ENCODE measurements at regions not wholly inside any gene's neighbourhood (a gene's known extent, or its start where the extent isn't known, plus 50 kb on each side); places are given as distances from the start of the nearest gene placed in this dataset.
"Not testable (repeated sequence)": the region's sequence is repeated elsewhere in the genome, so short reads cannot be mapped to it uniquely, and the experiment has no call there.

DNA sequence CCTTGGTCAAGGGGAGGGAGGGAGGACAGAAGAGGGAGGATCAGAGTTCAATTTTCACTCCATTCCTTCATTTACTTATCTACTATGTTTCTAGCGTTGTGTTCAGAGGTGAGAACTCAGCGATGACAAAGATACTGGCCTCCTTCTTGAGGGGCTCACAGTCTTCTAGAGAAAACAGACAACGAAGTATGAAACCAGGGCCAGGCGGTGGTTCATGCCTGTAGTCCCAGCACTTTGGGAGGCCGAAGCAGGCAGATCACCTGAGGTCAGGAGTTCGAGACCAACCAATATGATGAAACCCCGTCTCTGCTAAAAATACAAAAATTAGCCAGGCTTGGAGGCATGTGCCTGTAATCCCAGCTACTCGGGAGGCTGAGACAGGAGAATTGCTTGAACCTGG, 277.4 kb downstream of the MYCN start:
- DNase-seq (ENCODE audit: low read depth) = not testable (repeated sequence)

GRCh38 chr2:16217291-16217690, 276.9 kb downstream of the MYCN start:
- DNase-seq (ENCODE audit: low read depth) = no peak

DNA sequence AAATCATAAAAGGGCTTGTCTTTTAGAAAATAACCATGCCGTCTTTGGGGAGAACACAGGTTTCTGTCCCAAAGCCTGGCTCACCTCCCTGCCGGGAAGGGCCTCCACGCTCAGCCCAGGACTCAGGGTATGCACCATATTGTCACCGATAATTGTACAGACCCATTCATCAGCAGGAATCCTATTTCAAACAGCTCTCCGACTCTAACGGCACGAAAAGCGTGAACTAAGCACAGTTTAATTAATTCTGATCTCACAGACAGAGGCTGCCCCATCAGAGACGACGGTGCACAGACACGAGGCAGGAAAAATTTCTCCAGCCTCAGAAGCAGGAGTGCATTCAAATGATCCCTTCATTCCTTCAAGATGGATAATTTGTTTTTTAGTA, 276.2 kb downstream of the MYCN start:
- DNase-seq (ENCODE audit: low read depth) = no peak

DNA sequence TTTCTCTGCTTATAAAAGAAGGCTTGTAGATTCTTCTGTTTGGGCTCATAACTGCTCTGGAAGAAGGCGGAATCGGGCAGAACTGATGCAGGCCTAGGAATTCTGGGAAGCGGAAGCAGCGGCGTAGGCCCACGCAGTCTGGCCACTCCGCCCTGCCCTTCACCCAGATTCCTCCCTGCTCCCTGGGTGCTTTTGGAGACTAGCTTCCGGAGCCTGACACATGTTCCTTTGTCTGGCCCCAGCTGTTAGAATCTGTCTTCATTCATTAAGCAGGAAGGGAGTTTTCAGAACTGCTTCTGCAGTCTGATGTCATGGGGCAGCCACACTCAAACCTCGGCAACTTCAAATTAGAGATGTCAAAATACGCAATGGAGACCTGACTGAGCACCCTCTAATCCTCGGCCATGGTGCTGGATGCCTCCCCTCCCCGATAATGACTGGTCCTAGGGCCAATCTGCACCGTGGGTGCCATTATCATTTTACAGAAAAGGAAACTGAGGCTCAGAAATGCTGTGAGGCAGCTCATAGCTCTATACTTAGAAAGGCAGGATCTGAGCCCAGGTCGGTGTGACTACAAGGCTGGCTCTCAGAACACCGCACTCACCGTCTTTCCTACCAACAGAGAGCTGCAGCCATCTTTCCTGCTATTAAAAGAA, 275.7 kb downstream of the MYCN start:
- no peak for DNase-seq (ENCODE audit: low read depth)

DNA sequence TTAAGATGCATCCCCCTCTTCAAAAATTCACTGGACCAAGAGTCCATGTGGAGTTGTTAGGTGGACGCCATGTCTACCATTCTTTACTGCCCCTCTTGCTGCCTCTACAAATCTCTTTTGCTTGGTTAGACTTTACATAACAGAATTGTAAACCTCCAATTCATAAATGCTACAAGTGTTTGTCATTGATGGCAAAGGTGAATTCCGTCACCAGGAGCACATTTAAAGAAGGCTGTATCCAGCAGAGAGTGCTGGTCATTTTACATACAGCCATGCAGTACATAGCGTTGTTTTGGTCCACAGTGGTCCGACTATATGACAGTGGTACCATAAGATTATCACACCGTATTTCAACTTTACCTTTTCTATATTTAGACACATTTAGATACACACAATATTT, 274.5 kb downstream of the MYCN start:
- no peak for DNase-seq (ENCODE audit: low read depth)

- no peak for DNase-seq (ENCODE audit: low read depth)
Observed at GRCh38 chr2:16214391-16214790, 274.0 kb downstream of the MYCN start.

- DNase-seq (ENCODE audit: low read depth) = no peak
Observed at GRCh38 chr2:16212321-16212720, 272.0 kb downstream of the MYCN start.

DNA sequence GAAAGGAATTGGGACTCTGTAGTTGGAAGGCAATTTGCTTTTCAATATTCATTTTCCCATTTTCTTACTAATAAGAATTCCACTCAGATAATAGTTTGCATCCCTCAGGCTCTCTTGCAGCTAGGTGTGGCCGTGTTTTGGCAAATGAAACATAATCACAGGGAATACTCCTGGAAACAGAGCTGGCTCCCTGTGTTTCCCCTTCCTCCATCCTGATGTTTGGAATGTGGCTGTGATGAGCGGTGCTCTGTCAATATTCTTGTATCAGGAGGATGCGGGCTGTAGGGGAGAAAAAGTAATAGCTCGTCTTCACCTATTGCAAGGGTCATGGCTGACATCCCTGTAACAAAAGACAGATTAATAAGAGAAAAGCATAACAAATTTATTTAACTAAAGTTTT, 271.0 kb downstream of the MYCN start:
- DNase-seq (ENCODE audit: low read depth) = no peak

DNA sequence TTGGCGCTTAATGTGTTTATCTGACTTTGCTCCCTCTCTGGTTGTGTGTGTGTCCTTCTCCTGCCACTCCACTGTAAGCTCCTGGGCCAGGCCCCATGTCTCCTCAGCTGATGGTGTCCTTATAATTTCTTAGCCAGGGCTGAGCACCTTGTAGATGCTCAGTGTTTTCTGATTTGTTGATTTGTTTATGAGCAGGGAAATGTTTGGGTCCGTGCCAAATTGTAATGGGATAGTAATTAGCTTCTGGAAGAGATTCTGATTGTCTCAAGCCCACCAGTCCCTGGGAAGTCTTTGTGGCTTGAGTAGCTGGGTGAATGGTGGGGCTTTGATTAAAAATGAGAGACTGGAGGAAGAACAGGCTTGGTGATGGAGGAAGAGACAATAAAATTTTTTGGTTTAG, 270.5 kb downstream of the MYCN start:
- no peak for DNase-seq (ENCODE audit: low read depth)

DNA sequence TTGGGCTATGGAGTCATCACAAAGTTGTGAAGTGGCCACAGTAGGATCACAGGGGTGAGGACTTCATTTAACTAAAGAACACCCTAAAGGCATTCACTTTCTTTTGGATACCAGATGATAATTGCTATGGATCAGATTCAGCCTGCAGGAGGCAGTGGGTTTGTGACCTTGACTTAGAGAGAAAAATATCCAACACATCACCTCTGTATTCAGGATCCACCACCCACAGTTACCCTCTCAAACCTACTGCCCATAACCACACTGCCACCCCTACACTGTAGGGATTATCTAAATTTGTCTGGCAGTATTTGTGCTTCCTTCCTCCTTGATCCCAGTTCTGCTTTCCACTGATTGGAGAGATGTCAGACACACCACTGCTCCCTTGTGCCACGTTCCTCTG, 269.4 kb downstream of the MYCN start:
- DNase-seq (ENCODE audit: low read depth) = no peak

DNA sequence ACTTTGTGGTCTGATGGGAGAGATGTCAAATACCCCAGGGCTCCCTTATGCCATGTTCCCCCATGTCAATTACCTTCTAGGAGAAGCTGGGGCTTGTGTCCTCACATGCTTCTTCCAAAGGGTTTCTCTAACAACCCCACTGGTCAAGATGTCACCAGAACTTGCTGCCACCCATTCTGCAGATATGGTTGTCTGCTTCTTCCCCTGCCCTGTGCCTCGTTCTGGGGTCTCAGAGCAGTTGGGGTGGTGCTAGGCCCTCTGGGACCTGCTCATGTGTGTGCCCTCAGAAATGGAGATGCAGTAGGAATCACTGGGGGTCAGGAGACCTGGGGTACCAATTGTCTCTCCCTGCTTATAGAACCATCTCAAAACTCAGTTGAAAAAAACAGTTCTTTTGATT, 268.6 kb downstream of the MYCN start:
- DNase-seq (ENCODE audit: low read depth) = no peak

- no peak for DNase-seq (ENCODE audit: low read depth)
Observed at GRCh38 chr2:16208241-16208797, 268.0 kb downstream of the MYCN start.

- DNase-seq (ENCODE audit: low read depth) = no peak
Observed at GRCh38 chr2:16207611-16208010, 267.3 kb downstream of the MYCN start.

DNA sequence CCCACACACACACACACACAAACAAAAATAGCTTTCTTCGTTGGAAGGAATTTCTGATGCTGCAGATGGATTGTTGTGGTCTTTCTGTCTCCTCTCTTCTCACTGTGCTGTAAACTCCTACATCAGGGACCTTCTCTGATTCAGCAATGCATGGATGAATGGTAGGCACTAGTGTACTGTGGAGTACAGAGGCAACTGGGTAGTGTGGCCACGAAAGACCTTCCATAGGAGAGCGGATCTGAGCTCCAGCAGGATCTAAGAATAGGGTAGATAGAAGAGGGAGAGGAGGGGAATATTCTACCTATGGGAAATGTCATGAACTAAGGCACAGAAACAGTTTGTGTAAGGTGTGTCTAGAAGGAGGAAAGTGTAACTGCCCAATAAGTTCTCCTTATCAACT, 266.8 kb downstream of the MYCN start:
- DNase-seq (ENCODE audit: low read depth) = no peak

DNA sequence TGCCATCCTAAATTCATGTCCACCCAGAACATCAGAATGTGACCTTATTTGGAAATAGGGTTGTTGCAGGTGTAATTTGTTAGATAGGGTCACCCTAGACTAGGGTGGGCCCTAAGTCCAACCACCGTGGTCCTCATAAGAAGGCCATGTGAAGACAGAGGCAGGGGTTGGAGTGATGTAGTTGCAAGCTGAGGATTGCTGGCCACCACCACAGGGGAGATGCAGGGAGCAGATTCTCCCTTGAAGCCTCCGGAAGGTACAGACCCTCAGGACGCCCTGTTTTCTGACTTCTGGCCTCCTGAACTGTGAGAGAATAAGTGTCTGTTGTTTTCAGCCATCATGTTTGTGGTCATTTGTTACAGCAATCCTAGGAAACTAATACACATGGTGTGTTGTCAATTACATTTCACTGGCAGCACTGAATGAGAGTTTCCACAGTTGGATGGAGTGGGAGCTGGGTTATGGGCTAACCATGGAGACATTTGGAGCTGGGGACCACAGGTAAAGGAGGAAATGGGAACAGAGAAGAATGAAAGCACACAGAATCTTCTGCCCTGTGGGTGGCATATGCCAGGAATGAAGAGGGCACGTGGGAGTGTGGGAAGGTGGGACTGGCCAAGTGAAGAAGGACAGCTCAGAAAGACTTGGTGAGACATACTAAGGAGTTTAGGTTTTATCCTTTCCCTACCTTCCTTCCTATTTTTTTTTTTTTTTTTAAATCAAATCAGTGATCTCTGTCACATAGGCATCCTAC, 266.0 kb downstream of the MYCN start:
- no peak for DNase-seq (ENCODE audit: low read depth)

GRCh38 chr2:16205631-16206030, 265.3 kb downstream of the MYCN start:
- no peak for DNase-seq (ENCODE audit: low read depth)

DNA sequence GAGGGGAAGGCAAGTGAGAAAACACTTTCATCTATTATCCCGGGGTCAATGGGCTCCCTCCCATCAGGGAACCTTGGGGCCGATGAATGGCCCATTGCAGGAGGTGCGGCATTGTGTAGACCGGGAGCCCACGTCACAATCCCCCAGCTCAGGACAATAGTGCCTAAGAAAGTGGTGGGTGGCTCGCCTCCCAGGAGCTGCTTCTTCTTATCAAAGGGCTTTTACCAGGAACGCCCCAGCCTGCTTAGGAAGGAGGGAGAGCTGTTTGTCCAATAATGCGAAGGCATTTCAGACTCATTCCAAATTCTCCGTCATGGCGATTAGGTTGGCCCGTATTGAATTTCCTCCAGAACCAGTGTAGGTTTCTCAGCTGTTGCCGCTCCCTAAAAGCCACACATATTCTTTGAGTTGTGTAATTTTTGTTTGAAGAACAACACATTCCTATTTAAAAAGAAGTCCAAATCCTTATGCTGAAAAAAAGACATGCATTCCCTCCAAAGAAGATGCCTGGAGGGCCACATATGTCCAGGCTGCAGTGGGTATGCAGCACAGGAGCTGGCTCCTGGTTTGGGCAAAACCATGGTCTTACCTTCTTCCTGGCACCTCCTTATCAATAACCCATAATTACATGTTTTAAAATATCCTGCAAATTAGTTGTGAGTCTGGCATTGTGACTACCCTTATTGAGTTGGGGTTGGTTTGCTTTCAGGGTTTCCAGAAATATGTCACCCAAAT, 264.7 kb downstream of the MYCN start:
- DNase-seq (ENCODE audit: low read depth) = no peak

- DNase-seq (ENCODE audit: low read depth) = no peak
Observed at GRCh38 chr2:16204251-16204650, 263.9 kb downstream of the MYCN start.

GRCh38 chr2:16203691-16204090, 263.3 kb downstream of the MYCN start:
- no peak for DNase-seq (ENCODE audit: low read depth)

DNA sequence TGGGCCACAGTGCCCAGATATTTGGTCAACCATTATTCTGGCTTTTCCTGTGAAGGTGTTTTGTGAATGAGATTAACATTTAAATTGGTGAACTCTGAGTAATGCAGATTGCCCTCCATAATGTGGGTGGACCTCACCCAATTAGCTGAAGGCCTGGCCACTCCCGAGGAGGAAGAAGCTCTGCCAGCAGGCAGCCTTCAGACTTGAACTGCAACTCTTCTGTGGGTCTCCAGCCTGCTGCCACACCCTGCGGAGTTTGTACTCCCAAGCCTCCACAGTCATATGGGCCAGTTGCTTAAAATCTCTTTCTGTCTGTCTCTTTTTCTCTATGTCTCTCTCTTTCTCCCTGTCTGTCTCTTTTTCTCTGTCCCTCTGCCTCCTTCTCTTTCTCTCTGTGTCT, 262.7 kb downstream of the MYCN start:
- no peak for DNase-seq (ENCODE audit: low read depth)

DNA sequence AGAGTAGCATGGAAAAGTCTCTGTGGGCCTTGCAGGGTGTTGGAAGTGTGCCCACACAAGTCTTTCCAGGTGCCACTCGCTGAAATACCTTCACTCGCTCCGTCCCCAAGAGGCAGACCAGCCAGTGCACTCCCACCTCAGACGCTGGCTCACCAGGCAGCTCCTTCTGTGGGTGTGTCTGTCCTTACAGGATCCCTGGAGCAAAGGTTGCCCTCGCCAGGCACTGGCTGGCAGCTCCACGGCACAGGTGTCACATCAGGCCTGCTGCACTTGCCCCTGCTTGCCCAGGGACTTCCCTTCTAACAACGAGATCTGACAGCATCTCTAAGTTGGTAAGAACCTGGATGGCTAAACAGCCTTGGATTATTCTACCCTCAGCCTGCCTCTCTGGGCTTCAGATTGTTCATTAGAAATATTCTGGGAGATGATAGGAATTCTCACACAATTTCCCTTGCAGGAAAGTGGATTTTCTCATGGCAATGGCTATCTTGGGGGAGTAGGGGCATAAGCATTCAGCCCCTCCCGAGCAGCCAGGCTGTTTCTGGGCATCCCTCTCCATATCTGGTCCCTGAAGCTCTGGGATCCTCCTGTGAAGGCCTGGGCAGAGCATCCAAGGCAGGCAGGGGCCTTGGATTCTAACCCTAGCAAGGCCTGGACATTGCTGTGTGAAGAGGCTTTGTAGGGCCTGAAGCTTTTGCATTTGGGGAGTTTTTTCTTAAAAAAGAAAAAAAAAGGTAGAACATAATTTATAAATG, 262.1 kb downstream of the MYCN start:
- no peak for DNase-seq (ENCODE audit: low read depth)

DNA sequence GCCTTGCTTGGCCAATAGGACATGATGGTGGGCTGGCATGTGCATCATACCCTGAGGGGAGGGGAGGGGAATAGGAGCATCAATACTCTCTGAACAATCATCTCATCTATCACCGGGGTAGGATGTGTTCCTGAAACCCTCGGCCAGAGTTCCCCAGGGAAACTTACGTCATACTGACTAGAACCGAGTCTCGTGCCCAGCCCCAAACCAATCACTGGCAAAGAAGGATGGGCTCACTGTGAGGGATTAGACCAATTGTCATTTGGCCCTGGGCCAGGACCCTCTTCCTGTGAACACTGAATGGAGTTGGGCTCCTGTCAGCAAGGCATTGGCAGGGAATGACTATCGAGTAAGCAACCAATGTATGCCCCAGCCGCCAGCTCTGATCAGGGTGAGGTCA, 261.5 kb downstream of the MYCN start:
- DNase-seq (ENCODE audit: low read depth) = no peak

Data from activated T-helper 1 cell treated with Interleukin-2 at 50 U/mL for 16 hours (primary cell).